Activated CD8-positive, alpha-beta memory T cell treated with anti-CD3 and anti-CD28 coated beads, Interleukin-2, amount 10 ng/mL, durations not matched to agents 7 days and 5 days (primary cell): ENCODE measurements at regions not wholly inside any gene's neighbourhood (a gene's known extent, or its start where the extent isn't known, plus 50 kb on each side); places are given as distances from the start of the nearest gene placed in this dataset.
"Not testable (repeated sequence)": the region's sequence is repeated elsewhere in the genome, so short reads cannot be mapped to it uniquely, and the experiment has no call there.

Experiments used
- ATAC-seq: fragments of 150-1000 bp; cut with Tn5 transposase; one replicate; pipeline ENCODE4 v1.10.0; 2021; ENCODE audit warnings: moderate library complexity
- CTCF ChIA-PET: fragments of 350-600 bp; sonication (Branson Sonifier 250); formaldehyde crosslinking; loops from one replicate; lab custom pipeline; 2021; ENCODE audit warnings: antibody characterized with exemption; lab: Charles Lee
- DNase-seq: peaks from one replicate; pipeline ENCODE4 v3.0.0-alpha.2; 2020
- H3K27ac Mint-ChIP-seq: one replicate; pipeline ENCODE4 v1.8.0; 2021; ENCODE audit warnings: mild to moderate bottlenecking, mixed read lengths
- H3K27me3 Mint-ChIP-seq: one replicate; pipeline ENCODE4 v1.8.0; 2021; ENCODE audit warnings: mixed read lengths
- H3K36me3 Mint-ChIP-seq: one replicate; pipeline ENCODE4 v1.8.0; 2021; ENCODE audit warnings: mild to moderate bottlenecking, mixed read lengths
- H3K4me1 Mint-ChIP-seq: one replicate; pipeline ENCODE4 v1.8.0; 2021; ENCODE audit warnings: mixed read lengths
- H3K4me3 Mint-ChIP-seq: one replicate; pipeline ENCODE4 v1.8.0; 2021; ENCODE audit warnings: mild to moderate bottlenecking, moderate library complexity, mixed read lengths
- H3K9me3 Mint-ChIP-seq: one replicate; pipeline ENCODE4 v1.8.0; 2022; ENCODE audit warnings: low read depth, mixed read lengths

DNA sequence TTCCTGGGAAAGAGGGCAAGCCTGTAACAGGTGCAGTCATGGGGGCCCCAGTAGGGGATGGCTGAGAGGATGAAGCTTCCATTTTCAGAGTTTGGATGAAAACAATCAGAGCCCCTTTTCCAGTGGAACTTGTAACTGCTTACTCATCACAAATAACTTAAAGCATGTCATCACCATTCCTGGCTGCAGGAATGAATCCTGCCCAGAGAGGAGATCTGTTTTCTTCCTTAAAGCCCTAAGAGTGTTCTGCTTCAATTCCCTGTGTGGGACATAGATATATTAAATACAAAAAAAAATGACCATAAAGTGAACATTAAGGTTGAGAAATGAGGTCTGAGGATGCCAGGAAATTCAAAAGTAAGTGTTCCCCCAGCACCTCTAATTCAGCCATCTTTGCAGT is 183.4 kb upstream of the MEIS1 start:
- Mint-ChIP-seq H3K4me1 (no peaks in the 10 kb centered on the region), H3K4me3 (no peak overlapping the region), H3K9me3 (no peaks in the 10 kb centered on the region), H3K27ac (no peak overlapping the region), H3K36me3 (no peaks in the 10 kb centered on the region), H3K27me3 (no peaks in the 10 kb centered on the region)
- ATAC-seq (no peak), DNase-seq (no peak)
- CTCF ChIA-PET, result no interaction called here

DNA sequence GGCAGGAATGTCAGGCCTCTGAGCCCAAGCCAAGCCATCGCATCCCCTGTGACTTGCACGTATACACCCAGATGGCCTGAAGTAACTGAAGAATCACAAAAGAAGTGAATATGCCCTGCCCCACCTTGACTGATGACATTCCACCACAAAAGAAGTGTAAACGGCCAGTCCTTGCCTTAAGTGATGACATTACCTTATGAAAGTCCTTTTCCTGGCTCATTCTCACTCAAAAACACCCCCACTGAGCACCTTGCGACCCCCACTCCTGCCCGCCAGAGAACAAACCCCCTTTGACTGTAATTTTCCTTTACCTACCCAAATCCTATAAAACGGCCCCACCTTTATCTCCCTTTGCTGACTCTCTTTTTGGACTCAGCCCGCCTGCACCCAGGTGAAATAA is 185.8 kb upstream of the MEIS1 start:
- H3K4me3 Mint-ChIP-seq, CTCF ChIA-PET, H3K36me3 Mint-ChIP-seq, H3K27me3 Mint-ChIP-seq, H3K4me1 Mint-ChIP-seq, H3K27ac Mint-ChIP-seq, ATAC-seq, DNase-seq: not testable (repeated sequence)
- H3K9me3 Mint-ChIP-seq, result peaks cover 12% of the 10 kb centered on the region

DNA sequence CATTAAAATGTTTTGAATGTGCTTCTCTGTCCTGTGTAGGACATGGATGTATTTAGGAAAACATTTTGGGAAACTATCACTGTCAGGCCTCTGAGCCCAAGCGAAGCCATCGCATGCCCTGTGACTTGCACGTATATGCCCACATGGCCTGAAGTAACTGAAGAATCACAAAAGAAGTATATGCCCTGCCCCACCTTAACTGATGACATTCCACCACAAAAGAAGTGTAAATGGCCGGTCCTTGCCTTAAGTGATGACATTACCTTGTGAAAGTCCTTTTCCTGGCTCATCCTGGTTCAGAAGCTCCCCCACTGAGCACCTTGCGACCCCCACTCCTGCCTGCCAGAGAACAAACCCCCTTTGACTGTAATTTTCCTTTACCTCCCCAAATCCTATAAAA is 191.1 kb upstream of the MEIS1 start:
- DNase-seq, H3K27me3 Mint-ChIP-seq, H3K4me1 Mint-ChIP-seq, H3K36me3 Mint-ChIP-seq, H3K27ac Mint-ChIP-seq, H3K4me3 Mint-ChIP-seq, CTCF ChIA-PET, ATAC-seq: not testable (repeated sequence)
- peaks cover 18% of the 10 kb centered on the region for H3K9me3 Mint-ChIP-seq

DNA sequence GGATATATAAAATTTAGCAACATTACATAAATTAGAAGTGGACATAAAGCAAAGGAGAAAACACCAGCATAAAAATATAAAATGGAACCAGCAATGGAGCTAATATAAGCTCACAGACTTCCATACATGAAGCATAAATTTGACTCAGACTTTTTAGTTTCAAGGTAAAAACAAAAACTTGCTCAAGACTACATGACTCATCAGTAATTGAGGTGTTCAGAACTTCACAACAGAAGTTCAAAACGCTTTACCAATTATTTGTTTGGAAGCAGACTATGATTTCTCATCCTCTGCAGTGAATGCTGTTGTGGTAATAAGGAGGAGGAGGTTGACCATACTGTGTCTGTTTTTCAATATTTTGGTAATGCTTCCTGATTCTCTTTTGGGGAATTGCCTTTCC is 192.0 kb upstream of the MEIS1 start:
- H3K4me1 Mint-ChIP-seq, DNase-seq, H3K27me3 Mint-ChIP-seq, H3K36me3 Mint-ChIP-seq, H3K4me3 Mint-ChIP-seq, H3K27ac Mint-ChIP-seq, ATAC-seq, CTCF ChIA-PET: not testable (repeated sequence)
- peaks cover 18% of the 10 kb centered on the region for H3K9me3 Mint-ChIP-seq

DNA sequence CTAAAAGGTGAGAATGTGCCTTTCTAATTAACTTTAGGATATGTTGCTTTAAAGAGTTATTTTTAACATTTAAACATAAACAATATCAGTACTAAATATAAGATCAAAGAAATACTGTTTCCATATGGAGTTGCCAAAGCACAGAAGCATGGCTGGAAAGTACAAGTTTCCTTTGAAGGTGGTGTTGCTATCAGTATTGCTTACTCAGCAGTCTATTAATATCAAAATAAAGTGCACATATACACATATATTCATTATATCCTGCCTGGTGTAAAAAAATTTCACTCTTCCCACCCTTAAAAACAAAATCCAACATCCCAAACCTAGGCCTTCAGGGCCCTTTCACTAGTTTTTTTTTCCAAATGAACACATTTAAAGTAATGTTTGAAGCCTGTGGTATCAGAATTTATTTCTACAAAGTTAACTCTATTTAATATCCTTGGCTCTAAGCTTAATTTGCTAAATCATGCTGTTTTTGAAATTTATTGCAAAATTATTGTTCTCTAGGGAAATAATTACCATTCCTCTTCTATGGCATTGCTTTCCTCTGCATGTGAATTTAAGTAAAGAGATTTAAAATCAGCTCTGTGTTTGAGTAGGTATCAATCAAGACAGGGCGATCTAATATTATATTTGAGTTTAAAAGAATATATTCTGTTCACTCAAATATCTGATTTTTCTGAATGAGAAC is 192.7 kb upstream of the MEIS1 start:
- no peaks in the 10 kb centered on the region for H3K4me1 Mint-ChIP-seq
- peaks cover 18% of the 10 kb centered on the region for H3K9me3 Mint-ChIP-seq
- H3K27ac Mint-ChIP-seq, result no peak overlapping the region
- no peaks in the 10 kb centered on the region for H3K36me3 Mint-ChIP-seq
- H3K4me3 Mint-ChIP-seq, result no peak overlapping the region
- CTCF ChIA-PET, result no interaction called here
- DNase-seq (no peak), ATAC-seq (no peak)
- H3K27me3 Mint-ChIP-seq, result no peaks in the 10 kb centered on the region

DNA sequence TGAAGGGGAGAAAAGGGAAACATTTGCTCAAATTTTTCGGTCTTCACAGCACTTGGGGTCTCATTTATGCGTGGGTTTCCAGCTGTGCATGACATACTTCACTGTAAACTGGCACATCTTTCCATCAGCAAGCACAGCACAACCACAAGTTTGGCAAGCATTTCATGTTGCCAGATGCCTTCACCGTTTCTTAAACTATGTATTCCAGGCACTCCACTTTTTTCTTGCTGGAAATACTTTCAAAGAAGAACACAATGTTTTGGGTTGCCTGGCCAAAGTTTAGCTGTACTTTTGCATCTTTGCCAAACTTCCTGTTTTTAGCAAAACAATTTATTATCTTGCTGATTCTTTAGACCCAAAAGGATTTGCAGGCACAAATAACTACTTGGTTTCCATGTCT is 194.6 kb upstream of the MEIS1 start:
- H3K4me3 Mint-ChIP-seq, result no peak overlapping the region
- H3K27ac Mint-ChIP-seq, result no peak overlapping the region

DNA sequence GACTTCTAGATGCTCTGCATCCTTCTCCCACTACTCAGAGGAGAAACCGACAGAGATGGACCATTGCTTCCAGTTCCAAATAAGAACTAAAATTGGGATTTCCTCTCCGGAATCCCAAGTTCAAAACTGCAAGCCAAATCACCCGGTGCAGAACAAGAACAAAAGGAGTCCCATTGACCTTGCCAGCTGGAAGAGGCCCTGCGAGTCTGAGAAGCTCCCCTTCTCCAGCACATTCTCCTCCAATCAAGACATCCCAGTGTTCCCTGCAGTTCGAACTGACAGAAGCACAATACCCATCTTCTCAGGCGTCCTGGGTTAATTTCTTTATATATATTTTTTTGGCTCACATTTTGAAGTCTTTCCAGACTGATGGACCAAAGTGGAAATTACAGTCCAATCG is 195.3 kb upstream of the MEIS1 start:
- CTCF ChIA-PET, result no interaction called here
- Mint-ChIP-seq H3K27me3 (no peaks in the 10 kb centered on the region), H3K4me3 (no peak overlapping the region), H3K27ac (no peak overlapping the region), H3K36me3 (no peaks in the 10 kb centered on the region), H3K9me3 (peaks cover 9% of the 10 kb centered on the region), H3K4me1 (no peaks in the 10 kb centered on the region)
- no peak for ATAC-seq
- DNase-seq, result no peak

More for the DNA sequence above, 194.6 kb upstream of the MEIS1 start:
- Mint-ChIP-seq H3K9me3 (peaks cover 13% of the 10 kb centered on the region), H3K4me1 (no peaks in the 10 kb centered on the region), H3K36me3 (no peaks in the 10 kb centered on the region), H3K27me3 (no peaks in the 10 kb centered on the region)
- CTCF ChIA-PET, result no interaction called here
- no peak for DNase-seq
- no peak for ATAC-seq

DNA sequence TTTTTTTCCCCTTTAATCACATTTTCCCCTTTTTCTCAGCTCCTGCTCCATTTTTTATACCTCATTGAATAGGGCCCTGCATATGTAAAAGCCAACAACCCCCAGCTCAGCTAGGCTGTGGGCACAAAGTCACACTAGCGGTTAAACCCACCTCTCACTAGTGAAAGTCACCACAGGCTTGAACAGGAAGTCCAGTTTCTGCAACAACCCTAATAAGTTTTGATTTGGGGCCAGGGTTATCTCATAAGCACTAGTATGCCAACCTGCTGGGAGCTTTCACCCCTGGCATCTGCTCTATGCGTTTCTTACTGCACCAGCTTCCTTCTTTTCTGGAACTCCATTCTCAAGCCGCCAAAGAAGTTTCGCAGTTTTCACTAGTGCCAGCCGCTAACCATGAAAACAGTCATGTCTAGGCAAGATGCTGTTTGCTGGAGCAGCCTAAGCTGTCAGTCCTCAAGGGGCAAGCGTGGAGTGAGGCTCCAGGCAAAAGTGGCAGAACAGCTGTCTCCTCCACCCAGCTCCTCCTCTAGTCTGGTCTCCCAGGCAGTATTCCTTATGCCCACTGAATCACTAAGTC is 197.0 kb upstream of the MEIS1 start:
- no peak overlapping the region for H3K4me3 Mint-ChIP-seq
- CTCF ChIA-PET, result no interaction called here
- ATAC-seq, result no peak
- H3K4me1 Mint-ChIP-seq, result no peaks in the 10 kb centered on the region
- H3K27me3 Mint-ChIP-seq, result no peaks in the 10 kb centered on the region
- no peak overlapping the region for H3K27ac Mint-ChIP-seq
- peaks cover 6% of the 10 kb centered on the region for H3K9me3 Mint-ChIP-seq
- no peaks in the 10 kb centered on the region for H3K36me3 Mint-ChIP-seq
- no peak for DNase-seq

DNA sequence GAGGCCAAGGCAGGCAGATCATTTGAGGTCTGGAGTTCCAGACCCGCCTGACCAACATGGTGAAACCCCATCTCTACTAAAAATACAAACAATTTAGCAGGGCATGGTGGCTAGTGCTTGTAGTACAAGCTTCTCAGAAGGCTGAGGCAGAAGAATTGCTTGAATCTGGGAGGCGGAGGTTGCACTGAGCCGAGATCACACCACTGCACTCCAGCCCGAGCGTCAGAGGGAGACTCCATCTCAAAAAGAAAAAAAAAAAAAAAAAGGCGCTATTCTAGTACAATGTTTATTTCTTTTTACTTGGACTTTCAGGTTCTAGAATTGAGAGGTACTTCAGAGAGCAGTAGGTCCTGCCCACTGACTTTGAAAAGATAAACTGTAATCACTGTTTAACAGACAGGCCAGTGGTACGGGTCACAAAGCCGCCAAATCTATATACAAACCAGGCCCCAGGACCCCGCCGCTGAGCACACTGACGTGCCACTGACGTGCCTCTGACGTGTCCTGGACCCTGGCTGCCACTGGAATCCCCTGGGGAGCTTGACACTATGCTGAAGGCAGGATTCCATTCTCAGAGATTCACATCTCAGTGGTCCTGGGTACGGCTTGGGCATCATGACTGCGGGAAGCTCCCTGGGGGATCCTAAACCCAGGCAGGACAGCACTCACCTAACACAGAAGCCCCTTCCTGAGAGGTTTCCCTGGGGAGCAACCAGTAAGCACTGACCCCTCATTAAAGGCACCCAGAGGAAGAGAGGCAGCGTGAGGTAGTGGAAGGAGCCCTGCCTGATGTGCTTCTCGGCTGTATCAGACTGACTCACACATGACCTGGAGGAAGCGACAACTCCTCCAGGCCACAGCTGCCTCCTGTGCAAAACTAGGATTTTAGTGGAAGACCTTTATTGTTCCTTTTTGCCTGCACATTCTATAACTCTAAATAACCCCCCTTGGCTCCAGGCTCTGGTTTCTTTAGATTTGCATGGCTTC is 197.8 kb upstream of the MEIS1 start:
- Mint-ChIP-seq H3K9me3 (peaks cover 6% of the 10 kb centered on the region), H3K27me3 (no peaks in the 10 kb centered on the region), H3K4me1 (no peaks in the 10 kb centered on the region), H3K27ac (no peak overlapping the region), H3K4me3 (no peak overlapping the region), H3K36me3 (no peaks in the 10 kb centered on the region)
- DNase-seq (no peak), ATAC-seq (no peak)
- CTCF ChIA-PET, result interaction anchor here (0.7 kb wide), 1 partner anchor 425 kb away, joined by 3 read pairs; no protein-coding TSS in a partner anchor

DNA sequence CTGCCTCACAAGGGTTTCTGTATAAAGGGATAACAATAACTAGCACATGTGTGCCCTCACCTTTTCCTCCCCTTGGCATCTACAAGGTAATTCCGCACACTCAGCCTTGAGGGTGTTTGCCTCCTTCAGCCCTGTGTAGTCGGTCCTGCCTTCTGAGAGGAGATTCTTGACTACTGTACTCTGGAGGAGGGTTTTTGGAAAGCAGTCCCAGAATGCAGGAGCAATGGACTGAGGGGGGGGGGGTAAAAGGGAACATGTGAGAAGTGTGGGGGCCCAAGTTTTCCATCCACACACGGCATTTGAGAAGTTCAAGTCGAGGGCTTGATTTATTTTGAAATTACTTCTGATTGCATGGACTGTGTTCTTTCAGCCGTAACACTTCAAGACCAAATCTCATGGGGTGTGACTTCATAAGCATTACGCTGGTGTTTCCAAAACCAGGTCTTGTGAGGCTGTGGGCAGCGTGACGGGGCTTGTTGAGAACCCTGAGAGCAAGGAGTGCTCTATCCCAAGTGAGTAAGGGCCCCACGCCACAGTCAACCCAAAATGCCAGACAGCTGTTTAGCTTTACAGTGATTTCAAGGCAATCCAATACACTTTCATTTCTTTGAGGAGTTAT is 198.7 kb upstream of the MEIS1 start:
- Mint-ChIP-seq H3K27ac (no peak overlapping the region), H3K27me3 (no peaks in the 10 kb centered on the region), H3K4me3 (no peak overlapping the region), H3K9me3 (peaks cover 2% of the 10 kb centered on the region), H3K36me3 (no peaks in the 10 kb centered on the region), H3K4me1 (no peaks in the 10 kb centered on the region)
- DNase-seq, result no peak
- CTCF ChIA-PET, result interaction anchor here (0.7 kb wide), 1 partner anchor 426 kb away, joined by 3 read pairs; no protein-coding TSS in a partner anchor
- ATAC-seq, result no peak

DNA sequence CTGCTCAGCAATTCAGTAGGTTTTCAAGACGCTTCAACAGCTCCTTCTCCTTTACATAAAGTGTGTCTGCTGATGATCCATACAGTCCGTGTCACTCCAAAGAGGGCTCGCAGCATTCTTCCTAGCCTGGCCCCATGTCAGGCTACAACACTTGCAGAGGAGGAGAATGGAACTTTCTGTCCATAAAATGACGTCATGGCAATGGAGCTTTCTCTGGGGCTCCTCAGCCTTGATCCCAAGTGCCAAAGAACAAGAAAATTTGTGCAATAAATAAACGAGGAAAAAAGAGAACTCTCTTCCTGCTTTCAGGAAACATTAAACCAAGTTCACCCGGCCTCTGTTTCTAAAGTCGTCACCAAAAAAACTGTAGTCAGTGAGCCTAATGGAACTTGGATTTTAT is 199.5 kb upstream of the MEIS1 start:
- no peak for ATAC-seq
- CTCF ChIA-PET, result no interaction called here
- no peak for DNase-seq
- no peak overlapping the region for H3K27ac Mint-ChIP-seq
- no peak overlapping the region for H3K4me3 Mint-ChIP-seq
- H3K36me3 Mint-ChIP-seq, result no peaks in the 10 kb centered on the region
- H3K27me3 Mint-ChIP-seq, result no peaks in the 10 kb centered on the region
- H3K4me1 Mint-ChIP-seq, result no peaks in the 10 kb centered on the region
- H3K9me3 Mint-ChIP-seq, result no peaks in the 10 kb centered on the region

DNA sequence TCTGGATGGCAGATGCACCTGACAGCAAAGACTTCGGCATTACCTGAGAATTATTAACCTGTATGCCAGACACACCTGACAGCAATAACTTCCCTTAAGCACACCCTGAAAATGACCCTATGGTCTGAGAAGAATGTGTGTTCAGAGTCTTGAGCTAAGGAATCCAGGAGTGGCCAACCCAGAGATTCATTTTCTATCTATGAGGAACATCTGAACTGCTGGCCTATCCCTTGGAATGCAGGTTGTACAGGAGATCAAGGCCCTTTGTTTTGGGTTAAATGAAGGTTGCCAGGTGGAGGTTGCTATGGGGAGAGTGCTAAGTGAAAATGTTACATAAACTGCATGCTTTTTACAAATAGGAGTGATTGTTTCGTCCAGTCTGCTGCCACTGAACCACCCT is 200.9 kb upstream of the MEIS1 start:
- DNase-seq (no peak), ATAC-seq (no peak)
- CTCF ChIA-PET, result no interaction called here
- no peak overlapping the region for H3K27ac Mint-ChIP-seq
- H3K4me3 Mint-ChIP-seq, result no peak overlapping the region
- no peaks in the 10 kb centered on the region for H3K36me3 Mint-ChIP-seq
- no peaks in the 10 kb centered on the region for H3K4me1 Mint-ChIP-seq
- H3K9me3 Mint-ChIP-seq, result no peaks in the 10 kb centered on the region
- H3K27me3 Mint-ChIP-seq, result no peaks in the 10 kb centered on the region

DNA sequence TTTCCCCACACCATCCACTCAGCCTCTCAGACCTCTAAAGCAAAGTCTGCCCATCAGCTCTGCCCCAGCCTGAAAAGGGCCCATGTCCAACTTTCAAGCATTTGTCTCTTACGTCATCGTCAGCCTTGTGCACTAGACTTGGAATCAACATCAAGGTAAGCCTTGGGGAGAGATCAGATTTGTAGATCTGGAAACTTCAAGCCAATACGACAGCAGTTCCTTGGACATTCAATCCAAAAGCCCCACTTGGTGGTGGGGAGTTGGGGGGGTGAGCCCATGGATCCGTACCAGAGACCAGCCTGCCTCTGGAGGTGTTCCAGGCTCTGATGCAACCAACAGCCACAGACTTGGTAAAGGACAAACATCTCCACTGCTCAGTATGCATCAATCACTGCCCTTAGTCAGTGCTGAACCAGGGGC is 206.8 kb upstream of the MEIS1 start:
- no peak for ATAC-seq
- H3K27me3 Mint-ChIP-seq, result no peaks in the 10 kb centered on the region
- no peak overlapping the region for H3K4me3 Mint-ChIP-seq
- DNase-seq, result no peak
- no peaks in the 10 kb centered on the region for H3K9me3 Mint-ChIP-seq
- CTCF ChIA-PET, result interaction anchor here (1.0 kb wide), 1 partner anchor 14 kb away, joined by 3 read pairs; no protein-coding TSS in a partner anchor
- no peak overlapping the region for H3K27ac Mint-ChIP-seq
- H3K36me3 Mint-ChIP-seq, result no peaks in the 10 kb centered on the region
- no peaks in the 10 kb centered on the region for H3K4me1 Mint-ChIP-seq
